Right lobe of liver (tissue), 6 donors: ENCODE measurements at regions not wholly inside any gene's neighbourhood (a gene's known extent, or its start where the extent isn't known, plus 50 kb on each side); places are given as distances from the start of the nearest gene placed in this dataset.

Experiments used
- ATAC-seq, 4 donors: fragments of 200-7000 bp; cut with Tn5 transposase; one replicate each; pipeline ENCODE4 v1.9.1; 2020; ENCODE audit warnings: mild to moderate bottlenecking in 4 of 4, moderate library complexity in 4 of 4
- DNase-seq, 3 donors: peaks; one replicate each; pipeline ENCODE4 v3.0.0-alpha.2; 2020
- H3K27ac ChIP-seq, 3 donors: fragments of 200-600 bp; one replicate each; pipeline ENCODE4 v1.8.0; 2022
- H3K27me3 ChIP-seq, 2 donors: fragments of 200-600 bp; one replicate each; pipeline ENCODE4 v1.8.0; 2022
- H3K36me3 ChIP-seq, 4 donors: fragments of 200-600 bp; sonication (generic) in 1 of 4; one replicate each; pipeline versions ENCODE4 v1.5.1 to v1.8.0; 2017 to 2022; ENCODE audit warnings: control low read depth in 1 of 4
- H3K4me1 ChIP-seq, 4 donors: fragments of 200-600 bp; sonication (generic) in 1 of 4; one replicate each; pipeline versions ENCODE4 v1.5.1 to v1.8.0; 2017 to 2022; ENCODE audit warnings: control low read depth in 1 of 4
- H3K4me3 ChIP-seq, 3 donors: fragments of 200-600 bp; one replicate each; pipeline ENCODE4 v1.8.0; 2022
- H3K9me3 ChIP-seq, 4 donors: fragments of 200-600 bp; sonication (generic) in 1 of 4; one replicate each; pipeline versions ENCODE4 v1.5.1 to v1.8.0; 2017 to 2022; ENCODE audit warnings: control low read depth in 1 of 4
- CTCF ChIP-seq, 4 donors: fragments of 200-600 bp in 3 of 4; fragments of 450-650 bp in 1 of 4; IDR thresholded peaks; one replicate each; pipeline versions ENCODE4 v1.5.1 to v1.8.0; 2016 to 2022; ENCODE audit warnings: antibody characterized with exemption in 4 of 4, mild to moderate bottlenecking in 2 of 4
- POLR2A ChIP-seq: fragments of 450-650 bp; IDR thresholded peaks from one replicate; pipeline ENCODE4 v1.6.1; 2017; ENCODE audit warnings: antibody characterized with exemption, mild to moderate bottlenecking
- WGBS: methylation state at CpG from one replicate; pipeline ENCODE4 v1.1.6; 2018; ENCODE audit warnings: low coverage, low lambda C conversion rate; ENCODE audit not compliant: insufficient coverage; ENCODE audit errors: missing lambda C conversion rate; 5-methylcytosine and 5-hydroxymethylcytosine counted together
- intact Hi-C, 2 donors: fragments of 100-400 bp; cut with DNase I; formaldehyde crosslinking; loops; one replicate each; pipeline versions ENCODE4 v1.11.2 to v1.14.1; 2022
- donor health status: DM: no; HTN: yes; CAD: no.
- donor health status: DM: no; HTN: no; CAD: no.
- donor health status: DM: no; HTN: no; CAD: no.
- donor health status: DM: no; HTN: yes; CAD: no.
- donor health status: DM: no; HTN: yes; CAD: no.

GRCh38 chr18:31230495-31230894 is 67.8 kb upstream of the DSC1 start:
- H3K9me3 ChIP-seq: no peaks in the 10 kb centered on the region
- ATAC-seq (peak in 1 of 4 donors; percentile 55), DNase-seq (no peak)
- peaks cover 0 to 50% (median 13%) of the 10 kb centered on the region in 4 donors for H3K4me1 ChIP-seq
- WGBS: 21% methylated on average over 3 of the region's 3 CpGs
- H3K27ac ChIP-seq: peak overlapping the region in 2 of 3 donors; percentile 17 to 82
- no peaks in the 10 kb centered on the region for H3K36me3 ChIP-seq
- TF ChIP-seq POLR2A (no peak), CTCF (IDR thresholded peaks at IDR 0.05) (no peak)
- no peaks in the 10 kb centered on the region for H3K27me3 ChIP-seq
- intact Hi-C loops: no loop called here
- H3K4me3 ChIP-seq: no peak overlapping the region

DNA sequence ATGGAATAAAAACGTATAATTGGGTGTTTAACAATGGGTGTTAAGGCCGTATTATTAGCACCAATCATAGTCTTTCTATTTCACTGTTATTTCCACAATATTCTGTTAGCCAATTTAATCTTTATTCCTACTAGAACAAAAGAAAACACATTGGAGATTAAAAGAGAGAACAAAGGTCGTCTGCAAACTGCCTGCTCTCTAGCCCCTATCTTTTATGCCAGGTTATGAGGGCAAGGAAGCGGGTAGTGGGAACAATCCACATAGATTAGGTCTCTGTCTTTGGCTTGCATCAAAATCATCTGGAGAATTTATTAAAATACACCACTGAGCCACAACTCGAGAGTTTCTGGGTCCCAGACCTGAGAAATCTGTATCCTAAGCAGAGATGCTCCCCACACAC is 69.4 kb upstream of the DSC1 start:
- Histone ChIP-seq H3K4me1 (peaks cover 0 to 47% (median 13%) of the 10 kb centered on the region in 4 donors), H3K27ac (peak overlapping the region in 1 of 3 donors; percentile 82)
- 23% methylated on average over 5 of the region's 5 CpGs for WGBS

DNA sequence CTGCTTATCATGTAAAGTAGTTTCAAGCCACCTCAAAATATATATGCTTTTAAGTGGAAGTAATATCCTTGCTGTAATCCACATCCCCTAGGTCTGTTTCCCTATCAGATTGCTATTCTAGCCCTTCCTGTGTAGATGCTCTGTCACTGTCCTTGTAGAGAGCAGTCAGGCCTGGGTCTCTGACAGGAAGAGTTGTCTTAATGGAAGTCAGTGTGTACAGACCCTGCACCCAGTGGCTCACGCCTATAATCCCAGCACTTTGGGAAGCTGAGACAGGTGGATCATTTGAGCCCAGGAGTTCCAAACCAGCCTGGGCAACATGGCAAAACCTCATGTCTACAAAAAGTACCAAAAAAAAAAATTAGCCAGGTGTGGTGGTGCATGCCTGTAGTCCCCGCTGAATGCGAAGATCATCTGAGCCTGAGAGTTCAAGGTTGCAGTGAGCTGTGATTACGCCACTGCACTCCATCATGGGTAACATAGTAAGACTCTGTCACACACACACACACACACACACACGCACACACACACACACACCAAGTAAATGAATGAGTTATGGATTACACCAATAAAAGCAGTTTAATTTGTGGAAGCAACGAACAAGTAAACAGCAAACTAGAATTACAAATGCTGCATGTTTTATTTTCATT is 70.2 kb upstream of the DSC1 start:
- 20% methylated on average over 5 of the region's 6 CpGs for WGBS
- no peak overlapping the region for H3K4me3 ChIP-seq
- DNase-seq (peak in 2 of 3 donors; percentile 67 to 75), ATAC-seq (peak; percentile 46 to 77 (median 60))
- intact Hi-C loops: no loop called here
- H3K9me3 ChIP-seq: no peaks in the 10 kb centered on the region
- no peak for TF ChIP-seq CTCF (IDR thresholded peaks at IDR 0.05)
- no peak for TF ChIP-seq POLR2A
- H3K27ac ChIP-seq: peak overlapping the region in 2 of 3 donors; percentile 60 to 82
- H3K27me3 ChIP-seq: no peaks in the 10 kb centered on the region
- H3K4me1 ChIP-seq: peaks cover 0 to 40% (median 10%) of the 10 kb centered on the region in 4 donors
- no peaks in the 10 kb centered on the region for H3K36me3 ChIP-seq

More for the DNA sequence above, 69.4 kb upstream of the DSC1 start:
- peak in 2 of 4 donors; percentile 4 to 36 for ATAC-seq
- Histone ChIP-seq H3K36me3 (no peaks in the 10 kb centered on the region), H3K4me3 (no peak overlapping the region), H3K9me3 (no peaks in the 10 kb centered on the region), H3K27me3 (no peaks in the 10 kb centered on the region)
- no peak for TF ChIP-seq CTCF (IDR thresholded peaks at IDR 0.05)
- no peak for TF ChIP-seq POLR2A
- no peak for DNase-seq
- intact Hi-C loops: no loop called here

- ATAC-seq (peak; percentile 50 to 82 (median 68)), DNase-seq (peak in 1 of 3 donors; percentile 49)
- intact Hi-C loops: no loop called here
Measured at GRCh38 chr18:31233621-31234275, 71.1 kb upstream of the DSC1 start.

More at GRCh38 chr18:31233621-31234275, 71.1 kb upstream of the DSC1 start:
- no peaks in the 10 kb centered on the region for H3K9me3 ChIP-seq
- TF ChIP-seq POLR2A (no peak), CTCF (IDR thresholded peaks at IDR 0.05) (no peak)
- H3K27ac ChIP-seq: peak overlapping the region in 2 of 3 donors; percentile 60 to 82
- peak overlapping the region in 2 of 3 donors; percentile 19 to 25 for H3K4me3 ChIP-seq
- no peaks in the 10 kb centered on the region for H3K36me3 ChIP-seq
- H3K27me3 ChIP-seq: no peaks in the 10 kb centered on the region
- H3K4me1 ChIP-seq: peaks cover 0 to 40% (median 10%) of the 10 kb centered on the region in 4 donors
- WGBS: 4% methylated on average over 3 of the region's 3 CpGs
